WTC11 (cell line): ENCODE measurements at regions not wholly inside any gene's neighbourhood (a gene's known extent, or its start where the extent isn't known, plus 50 kb on each side); places are given as distances from the start of the nearest gene placed in this dataset.

ENCODE experiments used
- ATAC-seq: fragments of 200-7000 bp; cut with Tn5 transposase; 2 replicates; pipeline ENCODE4 v1.10.0; 2021; ENCODE audit warnings: mild to moderate bottlenecking, moderate library complexity
- CTCF ChIA-PET: fragments of 300-600 bp; sonication (Branson Sonifier 250); formaldehyde crosslinking; loops from one replicate; lab custom pipeline; 2021; ENCODE audit warnings: antibody characterized with exemption; lab: Charles Lee
- POLR2A ChIA-PET: fragments of 350-600 bp; sonication (Branson Sonifier 250); formaldehyde crosslinking; loops from one replicate; lab custom pipeline; 2021; ENCODE audit warnings: antibody characterized with exemption; lab: Charles Lee
- DNase-seq: peaks from one replicate; pipeline ENCODE4 v3.0.0; 2021; ENCODE audit warnings: low spot score
- H3K27ac Mint-ChIP-seq: 2 replicates; pipeline ENCODE4 v1.8.0; 2021; ENCODE audit warnings: mixed read lengths
- H3K27me3 Mint-ChIP-seq: 2 replicates; pipeline ENCODE4 v1.8.0; 2021; ENCODE audit warnings: low read depth, mild to moderate bottlenecking, moderate library complexity, mixed read lengths
- H3K36me3 Mint-ChIP-seq: 2 replicates; pipeline ENCODE4 v1.8.0; 2021; ENCODE audit warnings: mixed read lengths
- H3K4me1 Mint-ChIP-seq: 2 replicates; pipeline ENCODE4 v1.8.0; 2022; ENCODE audit warnings: mixed read lengths
- H3K4me3 Mint-ChIP-seq: 2 replicates; pipeline ENCODE4 v1.8.0; 2021; ENCODE audit warnings: mild to moderate bottlenecking, moderate library complexity, mixed read lengths
- H3K9me3 Mint-ChIP-seq: 2 replicates; pipeline ENCODE4 v1.8.0; 2021; ENCODE audit warnings: mixed read lengths
- CREM ChIP-seq: sonication (generic); formaldehyde crosslinking; IDR thresholded peaks from 2 replicates; pipeline ENCODE4 v1.8.1; 2022; ENCODE audit warnings: mild to moderate bottlenecking, missing genetic modification reagents, moderate library complexity
- FOXJ3 ChIP-seq: sonication (generic); formaldehyde crosslinking; IDR thresholded peaks from 2 replicates; pipeline ENCODE4 v1.9.0; 2021; ENCODE audit warnings: missing genetic modification reagents, mild to moderate bottlenecking, borderline replicate concordance
- GTF2I ChIP-seq: fragments of 250-450 bp; sonication (Bioruptor Pico); conservative IDR thresholded peaks from 2 replicates; pipeline ENCODE4 v1.4.0; 2021; ENCODE audit warnings: mild to moderate bottlenecking
- IRF1 ChIP-seq: sonication (generic); formaldehyde crosslinking; IDR thresholded peaks from 2 replicates; pipeline ENCODE4 v1.8.0; 2023; ENCODE audit warnings: missing genetic modification reagents
- JAZF1 ChIP-seq: fragments of 250-450 bp; sonication (Bioruptor Pico); IDR thresholded peaks from 2 replicates; pipeline ENCODE4 v1.9.0; 2021; ENCODE audit warnings: moderate library complexity, mild to moderate bottlenecking, inconsistent platforms
- MLX ChIP-seq: sonication (generic); formaldehyde crosslinking; IDR thresholded peaks from 2 replicates; pipeline ENCODE4 v1.8.1; 2023; ENCODE audit warnings: mild to moderate bottlenecking, missing genetic modification reagents, moderate library complexity
- NR1H2 ChIP-seq: sonication (generic); formaldehyde crosslinking; IDR thresholded peaks from 2 replicates; pipeline ENCODE4 v1.9.0; 2021; ENCODE audit warnings: mild to moderate bottlenecking, moderate library complexity, missing genetic modification reagents
- PRRX2 ChIP-seq: fragments of 250-450 bp; sonication (Bioruptor Pico); IDR thresholded peaks from 2 replicates; pipeline ENCODE4 v1.8.0; 2021; ENCODE audit warnings: mild to moderate bottlenecking
- RELA ChIP-seq: sonication (generic); formaldehyde crosslinking; IDR thresholded peaks from 2 replicates; pipeline ENCODE4 v1.8.1; 2022; ENCODE audit warnings: missing genetic modification reagents, mild to moderate bottlenecking, borderline replicate concordance
- ZNF121 ChIP-seq: sonication (generic); formaldehyde crosslinking; IDR thresholded peaks from 2 replicates; pipeline ENCODE4 v1.8.0; 2023; ENCODE audit warnings: missing genetic modification reagents
- ZSCAN18 ChIP-seq: fragments of 250-450 bp; sonication (Bioruptor Pico); IDR thresholded peaks from 2 replicates; pipeline ENCODE4 v2.1.2; 2022; ENCODE audit warnings: mild to moderate bottlenecking, moderate library complexity
- TF ChIP-seq, protein P1 (sequence below): fragments of 200-600 bp; IDR thresholded peaks from 2 replicates; pipeline ENCODE4 v1.8.0; 2022; ENCODE audit warnings: antibody characterized with exemption
- TF ChIP-seq, protein P2 (sequence below): sonication (generic); formaldehyde crosslinking; IDR thresholded peaks from 2 replicates; pipeline ENCODE4 v1.8.0; 2022; ENCODE audit warnings: mild to moderate bottlenecking, missing genetic modification reagents
- TF ChIP-seq, protein P3 (sequence below): sonication (generic); formaldehyde crosslinking; IDR thresholded peaks from 2 replicates; pipeline ENCODE4 v1.8.1; 2023; ENCODE audit warnings: mild to moderate bottlenecking, missing genetic modification reagents
- TF ChIP-seq, protein P4 (sequence below): fragments of 250-450 bp; sonication (Bioruptor Pico); IDR thresholded peaks from 2 replicates; pipeline ENCODE4 v1.9.0; 2021; ENCODE audit warnings: moderate library complexity, mild to moderate bottlenecking, inconsistent platforms, borderline replicate concordance
- TF ChIP-seq, protein P5 (sequence below): sonication (generic); formaldehyde crosslinking; IDR thresholded peaks from 2 replicates; pipeline ENCODE4 v1.8.1; 2023; ENCODE audit warnings: mild to moderate bottlenecking, missing genetic modification reagents, borderline replicate concordance
- TF ChIP-seq, protein P6 (sequence below): sonication (generic); formaldehyde crosslinking; conservative IDR thresholded peaks from 2 replicates; pipeline ENCODE4 v1.8.1; 2022; ENCODE audit warnings: mild to moderate bottlenecking, missing genetic modification reagents
- TF ChIP-seq, protein P7 (sequence below): sonication (generic); formaldehyde crosslinking; IDR thresholded peaks from 2 replicates; pipeline ENCODE4 v1.8.0; 2022; ENCODE audit warnings: mild to moderate bottlenecking, missing genetic modification reagents

DNA sequence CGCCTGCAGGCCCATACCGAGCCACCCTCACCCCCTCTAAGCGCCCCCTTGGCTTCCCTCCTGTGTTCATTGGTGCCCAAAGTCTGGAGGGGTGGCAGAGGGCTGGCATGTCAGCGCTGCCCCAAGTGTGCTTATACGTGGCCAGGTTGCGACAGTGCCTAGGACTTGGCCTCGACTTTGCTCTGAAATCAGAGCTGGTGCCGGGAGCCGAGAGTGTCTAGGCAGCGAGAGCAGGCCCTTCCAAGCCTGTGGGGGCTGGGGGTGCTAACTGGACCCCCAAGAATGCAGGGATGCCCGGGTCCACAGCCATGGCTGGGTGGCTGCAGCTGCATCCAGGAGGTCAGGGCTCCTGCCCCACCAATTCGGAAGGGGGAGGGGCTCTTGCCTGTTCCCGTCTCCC lies 95.6 kb upstream of the MGAT5 start (continued):
- TF ChIP-seq MLX = no peak
- no peak for TF ChIP-seq IRF1
- TF ChIP-seq, all 79 proteins: peak for 0

GRCh38 chr2:134161170-134161547 lies 92.7 kb upstream of the MGAT5 start:
- no peak overlapping the region for H3K4me3 Mint-ChIP-seq
- CTCF ChIA-PET = interaction anchor here (0.9 kb wide), 1 partner anchor 84 kb away, joined by 3 read pairs; no protein-coding TSS in a partner anchor
- peaks cover 5% of the 10 kb centered on the region for H3K9me3 Mint-ChIP-seq
- H3K36me3 Mint-ChIP-seq = peaks cover 5% of the 10 kb centered on the region; the same call in 1 of the 2 replicates
- POLR2A ChIA-PET = no interaction called here
- ATAC-seq (no peak), DNase-seq (no peak)
- H3K27ac Mint-ChIP-seq = peak overlapping the region; percentile 1; the same call in 1 of the 2 replicates
- no peak for TF ChIP-seq CREM (CRISPR knock-in tag)
- TF ChIP-seq RELA = no peak
- TF ChIP-seq JAZF1 (CRISPR knock-in tag) = no peak
- no peak for TF ChIP-seq PRRX2
- TF ChIP-seq, protein P1, sequence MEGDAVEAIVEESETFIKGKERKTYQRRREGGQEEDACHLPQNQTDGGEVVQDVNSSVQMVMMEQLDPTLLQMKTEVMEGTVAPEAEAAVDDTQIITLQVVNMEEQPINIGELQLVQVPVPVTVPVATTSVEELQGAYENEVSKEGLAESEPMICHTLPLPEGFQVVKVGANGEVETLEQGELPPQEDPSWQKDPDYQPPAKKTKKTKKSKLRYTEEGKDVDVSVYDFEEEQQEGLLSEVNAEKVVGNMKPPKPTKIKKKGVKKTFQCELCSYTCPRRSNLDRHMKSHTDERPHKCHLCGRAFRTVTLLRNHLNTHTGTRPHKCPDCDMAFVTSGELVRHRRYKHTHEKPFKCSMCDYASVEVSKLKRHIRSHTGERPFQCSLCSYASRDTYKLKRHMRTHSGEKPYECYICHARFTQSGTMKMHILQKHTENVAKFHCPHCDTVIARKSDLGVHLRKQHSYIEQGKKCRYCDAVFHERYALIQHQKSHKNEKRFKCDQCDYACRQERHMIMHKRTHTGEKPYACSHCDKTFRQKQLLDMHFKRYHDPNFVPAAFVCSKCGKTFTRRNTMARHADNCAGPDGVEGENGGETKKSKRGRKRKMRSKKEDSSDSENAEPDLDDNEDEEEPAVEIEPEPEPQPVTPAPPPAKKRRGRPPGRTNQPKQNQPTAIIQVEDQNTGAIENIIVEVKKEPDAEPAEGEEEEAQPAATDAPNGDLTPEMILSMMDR = no peak
- TF ChIP-seq, protein P2, sequence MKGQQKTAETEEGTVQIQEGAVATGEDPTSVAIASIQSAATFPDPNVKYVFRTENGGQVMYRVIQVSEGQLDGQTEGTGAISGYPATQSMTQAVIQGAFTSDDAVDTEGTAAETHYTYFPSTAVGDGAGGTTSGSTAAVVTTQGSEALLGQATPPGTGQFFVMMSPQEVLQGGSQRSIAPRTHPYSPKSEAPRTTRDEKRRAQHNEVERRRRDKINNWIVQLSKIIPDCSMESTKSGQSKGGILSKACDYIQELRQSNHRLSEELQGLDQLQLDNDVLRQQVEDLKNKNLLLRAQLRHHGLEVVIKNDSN (CRISPR knock-in tag) = no peak
- H3K4me1 Mint-ChIP-seq = peaks cover 49% of the 10 kb centered on the region
- H3K27me3 Mint-ChIP-seq = no peaks in the 10 kb centered on the region

DNA sequence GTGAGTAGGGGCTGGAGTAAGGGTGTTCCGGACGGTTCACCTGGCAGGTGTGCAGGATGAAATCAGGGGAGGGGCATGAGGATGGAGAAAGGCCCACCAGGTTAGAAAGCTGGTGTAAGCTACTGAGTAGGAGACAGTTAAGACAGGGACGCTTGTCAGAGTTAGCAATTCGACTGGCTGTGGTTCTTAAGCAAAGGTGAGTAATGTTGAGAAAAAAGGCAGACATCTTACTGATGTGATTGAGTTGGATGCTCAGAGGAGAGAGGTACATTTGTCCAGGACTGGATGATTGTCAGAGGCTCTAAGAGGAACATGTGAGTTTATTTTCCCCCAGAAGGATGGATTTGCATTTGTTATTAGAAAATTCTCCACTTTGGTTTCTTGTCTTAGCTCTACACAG lies 90.5 kb upstream of the MGAT5 start:
- H3K27me3 Mint-ChIP-seq = no peaks in the 10 kb centered on the region
- ATAC-seq = no peak
- POLR2A ChIA-PET = interaction anchor here (0.6 kb wide), 1 partner anchor 65 kb away, joined by 3 read pairs; no protein-coding TSS in a partner anchor
- H3K4me3 Mint-ChIP-seq = no peak overlapping the region
- no peaks in the 10 kb centered on the region for H3K36me3 Mint-ChIP-seq
- H3K27ac Mint-ChIP-seq = no peak overlapping the region
- peaks cover 5% of the 10 kb centered on the region; the same call in 1 of the 2 replicates for H3K9me3 Mint-ChIP-seq
- DNase-seq = no peak
- CTCF ChIA-PET = no interaction called here
- peaks cover 47% of the 10 kb centered on the region for H3K4me1 Mint-ChIP-seq
- TF ChIP-seq RELA (no peak), NR1H2 (CRISPR knock-in tag) (no peak), FOXJ3 (CRISPR knock-in tag) (no peak), ZNF121 (CRISPR knock-in tag) (no peak), ZSCAN18 (no peak), GTF2I (CRISPR knock-in tag) (no peak)
- TF ChIP-seq, protein P3, sequence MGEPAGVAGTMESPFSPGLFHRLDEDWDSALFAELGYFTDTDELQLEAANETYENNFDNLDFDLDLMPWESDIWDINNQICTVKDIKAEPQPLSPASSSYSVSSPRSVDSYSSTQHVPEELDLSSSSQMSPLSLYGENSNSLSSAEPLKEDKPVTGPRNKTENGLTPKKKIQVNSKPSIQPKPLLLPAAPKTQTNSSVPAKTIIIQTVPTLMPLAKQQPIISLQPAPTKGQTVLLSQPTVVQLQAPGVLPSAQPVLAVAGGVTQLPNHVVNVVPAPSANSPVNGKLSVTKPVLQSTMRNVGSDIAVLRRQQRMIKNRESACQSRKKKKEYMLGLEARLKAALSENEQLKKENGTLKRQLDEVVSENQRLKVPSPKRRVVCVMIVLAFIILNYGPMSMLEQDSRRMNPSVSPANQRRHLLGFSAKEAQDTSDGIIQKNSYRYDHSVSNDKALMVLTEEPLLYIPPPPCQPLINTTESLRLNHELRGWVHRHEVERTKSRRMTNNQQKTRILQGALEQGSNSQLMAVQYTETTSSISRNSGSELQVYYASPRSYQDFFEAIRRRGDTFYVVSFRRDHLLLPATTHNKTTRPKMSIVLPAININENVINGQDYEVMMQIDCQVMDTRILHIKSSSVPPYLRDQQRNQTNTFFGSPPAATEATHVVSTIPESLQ = no peak
- TF ChIP-seq, protein P4, sequence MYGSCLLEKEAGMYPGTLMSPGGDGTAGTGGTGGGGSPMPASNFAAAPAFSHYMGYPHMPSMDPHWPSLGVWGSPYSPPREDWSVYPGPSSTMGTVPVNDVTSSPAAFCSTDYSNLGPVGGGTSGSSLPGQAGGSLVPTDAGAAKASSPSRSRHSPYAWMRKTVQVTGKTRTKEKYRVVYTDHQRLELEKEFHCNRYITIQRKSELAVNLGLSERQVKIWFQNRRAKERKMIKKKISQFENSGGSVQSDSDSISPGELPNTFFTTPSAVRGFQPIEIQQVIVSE (CRISPR knock-in tag) = no peak
- TF ChIP-seq, protein P1 = no peak
- TF ChIP-seq, protein P5, sequence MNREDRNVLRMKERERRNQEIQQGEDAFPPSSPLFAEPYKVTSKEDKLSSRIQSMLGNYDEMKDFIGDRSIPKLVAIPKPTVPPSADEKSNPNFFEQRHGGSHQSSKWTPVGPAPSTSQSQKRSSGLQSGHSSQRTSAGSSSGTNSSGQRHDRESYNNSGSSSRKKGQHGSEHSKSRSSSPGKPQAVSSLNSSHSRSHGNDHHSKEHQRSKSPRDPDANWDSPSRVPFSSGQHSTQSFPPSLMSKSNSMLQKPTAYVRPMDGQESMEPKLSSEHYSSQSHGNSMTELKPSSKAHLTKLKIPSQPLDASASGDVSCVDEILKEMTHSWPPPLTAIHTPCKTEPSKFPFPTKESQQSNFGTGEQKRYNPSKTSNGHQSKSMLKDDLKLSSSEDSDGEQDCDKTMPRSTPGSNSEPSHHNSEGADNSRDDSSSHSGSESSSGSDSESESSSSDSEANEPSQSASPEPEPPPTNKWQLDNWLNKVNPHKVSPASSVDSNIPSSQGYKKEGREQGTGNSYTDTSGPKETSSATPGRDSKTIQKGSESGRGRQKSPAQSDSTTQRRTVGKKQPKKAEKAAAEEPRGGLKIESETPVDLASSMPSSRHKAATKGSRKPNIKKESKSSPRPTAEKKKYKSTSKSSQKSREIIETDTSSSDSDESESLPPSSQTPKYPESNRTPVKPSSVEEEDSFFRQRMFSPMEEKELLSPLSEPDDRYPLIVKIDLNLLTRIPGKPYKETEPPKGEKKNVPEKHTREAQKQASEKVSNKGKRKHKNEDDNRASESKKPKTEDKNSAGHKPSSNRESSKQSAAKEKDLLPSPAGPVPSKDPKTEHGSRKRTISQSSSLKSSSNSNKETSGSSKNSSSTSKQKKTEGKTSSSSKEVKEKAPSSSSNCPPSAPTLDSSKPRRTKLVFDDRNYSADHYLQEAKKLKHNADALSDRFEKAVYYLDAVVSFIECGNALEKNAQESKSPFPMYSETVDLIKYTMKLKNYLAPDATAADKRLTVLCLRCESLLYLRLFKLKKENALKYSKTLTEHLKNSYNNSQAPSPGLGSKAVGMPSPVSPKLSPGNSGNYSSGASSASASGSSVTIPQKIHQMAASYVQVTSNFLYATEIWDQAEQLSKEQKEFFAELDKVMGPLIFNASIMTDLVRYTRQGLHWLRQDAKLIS = no peak
- TF ChIP-seq, protein P6, sequence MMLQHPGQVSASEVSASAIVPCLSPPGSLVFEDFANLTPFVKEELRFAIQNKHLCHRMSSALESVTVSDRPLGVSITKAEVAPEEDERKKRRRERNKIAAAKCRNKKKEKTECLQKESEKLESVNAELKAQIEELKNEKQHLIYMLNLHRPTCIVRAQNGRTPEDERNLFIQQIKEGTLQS (CRISPR knock-in tag) = no peak
- TF ChIP-seq, protein P7, sequence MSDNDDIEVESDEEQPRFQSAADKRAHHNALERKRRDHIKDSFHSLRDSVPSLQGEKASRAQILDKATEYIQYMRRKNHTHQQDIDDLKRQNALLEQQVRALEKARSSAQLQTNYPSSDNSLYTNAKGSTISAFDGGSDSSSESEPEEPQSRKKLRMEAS (CRISPR knock-in tag) = no peak
